ENCODE measurements at regions not wholly inside any gene's neighbourhood (a gene's known extent, or its start where the extent isn't known, plus 50 kb on each side); places are given as distances from the start of the nearest gene placed in this dataset.

- H3K27ac Mint-ChIP-seq, result no peak overlapping the region
- no peaks in the 10 kb centered on the region for H3K36me3 Mint-ChIP-seq (ENCODE audit: low read depth)
- H3K4me3 Mint-ChIP-seq, result no peak overlapping the region
- no peak for TF ChIP-seq CTCF (IDR thresholded peaks at IDR 0.05)
- peaks cover 10% of the 10 kb centered on the region for H3K4me1 Mint-ChIP-seq (ENCODE audit: low read depth)
- intact Hi-C loops (cut with micrococcal nuclease), result no loop called here
- ATAC-seq (no peak), DNase-seq (no peak)
- ChIA-PET POLR2A (no interaction called here), CTCF (no interaction called here)
- peaks cover 16% of the 10 kb centered on the region for H3K27me3 Mint-ChIP-seq
- no peaks in the 10 kb centered on the region for H3K9me3 Mint-ChIP-seq
Observed at GRCh38 chr2:19484736-19485135, 126.3 kb upstream of the OSR1 start.

GRCh38 chr2:19480673-19481072 is 122.2 kb upstream of the OSR1 start:
- H3K27ac Mint-ChIP-seq, result no peak overlapping the region
- intact Hi-C loops (cut with micrococcal nuclease), result no loop called here
- ATAC-seq (no peak), DNase-seq (no peak)
- H3K36me3 Mint-ChIP-seq (ENCODE audit: low read depth), result no peaks in the 10 kb centered on the region
- no peaks in the 10 kb centered on the region for H3K4me1 Mint-ChIP-seq (ENCODE audit: low read depth)
- H3K4me3 Mint-ChIP-seq, result no peak overlapping the region
- H3K9me3 Mint-ChIP-seq, result no peaks in the 10 kb centered on the region
- H3K27me3 Mint-ChIP-seq, result peaks cover 6% of the 10 kb centered on the region
- no peak for TF ChIP-seq CTCF (IDR thresholded peaks at IDR 0.05)
- ChIA-PET CTCF (no interaction called here), POLR2A (no interaction called here)

GRCh38 chr2:19479666-19480065 is 121.2 kb upstream of the OSR1 start:
- Mint-ChIP-seq H3K27ac (no peak overlapping the region), H3K4me3 (no peak overlapping the region), H3K27me3 (peaks cover 10% of the 10 kb centered on the region), H3K4me1 (ENCODE audit: low read depth) (peaks cover 4% of the 10 kb centered on the region), H3K9me3 (no peaks in the 10 kb centered on the region), H3K36me3 (ENCODE audit: low read depth) (no peaks in the 10 kb centered on the region)
- DNase-seq (no peak), ATAC-seq (no peak)
- intact Hi-C loops (cut with micrococcal nuclease), result no loop called here
- CTCF ChIA-PET, result no interaction called here
- TF ChIP-seq CTCF (IDR thresholded peaks at IDR 0.05), result no peak
- POLR2A ChIA-PET, result no interaction called here

- H3K27me3 Mint-ChIP-seq, result peaks cover 13% of the 10 kb centered on the region
- ChIA-PET CTCF (no interaction called here), POLR2A (interaction anchor here (0.6 to 0.7 kb wide), 3 partner anchors 58 to 123 kb away, joined by 3 to 7 read pairs (median 3); no protein-coding TSS in a partner anchor)
- no peaks in the 10 kb centered on the region for H3K9me3 Mint-ChIP-seq
- intact Hi-C loops (cut with micrococcal nuclease), result no loop called here
- H3K36me3 Mint-ChIP-seq (ENCODE audit: low read depth), result no peaks in the 10 kb centered on the region
- no peak overlapping the region for H3K27ac Mint-ChIP-seq
- peaks cover 14% of the 10 kb centered on the region for H3K4me1 Mint-ChIP-seq (ENCODE audit: low read depth)
- no peak for TF ChIP-seq CTCF (IDR thresholded peaks at IDR 0.05)
- no peak overlapping the region for H3K4me3 Mint-ChIP-seq
- ATAC-seq (no peak), DNase-seq (no peak)
Observed at GRCh38 chr2:19478409-19478808, 120.0 kb upstream of the OSR1 start.

GRCh38 chr2:19476327-19476726 is 117.9 kb upstream of the OSR1 start:
- CTCF ChIA-PET, result no interaction called here
- H3K4me3 Mint-ChIP-seq, result no peak overlapping the region
- H3K27me3 Mint-ChIP-seq, result peaks cover 23% of the 10 kb centered on the region
- H3K36me3 Mint-ChIP-seq (ENCODE audit: low read depth), result no peaks in the 10 kb centered on the region
- ATAC-seq (no peak), DNase-seq (no peak)
- intact Hi-C loops (cut with micrococcal nuclease), result no loop called here
- POLR2A ChIA-PET, result no interaction called here
- no peak overlapping the region for H3K27ac Mint-ChIP-seq
- no peaks in the 10 kb centered on the region for H3K9me3 Mint-ChIP-seq
- peaks cover 15% of the 10 kb centered on the region for H3K4me1 Mint-ChIP-seq (ENCODE audit: low read depth)
- no peak for TF ChIP-seq CTCF (IDR thresholded peaks at IDR 0.05)
